ENCODE measurements at regions not wholly inside any gene's neighbourhood (a gene's known extent, or its start where the extent isn't known, plus 50 kb on each side); places are given as distances from the start of the nearest gene placed in this dataset.
A peak's percentile ranks its signal among the peaks of the same experiment; 100 is the strongest.

DNA sequence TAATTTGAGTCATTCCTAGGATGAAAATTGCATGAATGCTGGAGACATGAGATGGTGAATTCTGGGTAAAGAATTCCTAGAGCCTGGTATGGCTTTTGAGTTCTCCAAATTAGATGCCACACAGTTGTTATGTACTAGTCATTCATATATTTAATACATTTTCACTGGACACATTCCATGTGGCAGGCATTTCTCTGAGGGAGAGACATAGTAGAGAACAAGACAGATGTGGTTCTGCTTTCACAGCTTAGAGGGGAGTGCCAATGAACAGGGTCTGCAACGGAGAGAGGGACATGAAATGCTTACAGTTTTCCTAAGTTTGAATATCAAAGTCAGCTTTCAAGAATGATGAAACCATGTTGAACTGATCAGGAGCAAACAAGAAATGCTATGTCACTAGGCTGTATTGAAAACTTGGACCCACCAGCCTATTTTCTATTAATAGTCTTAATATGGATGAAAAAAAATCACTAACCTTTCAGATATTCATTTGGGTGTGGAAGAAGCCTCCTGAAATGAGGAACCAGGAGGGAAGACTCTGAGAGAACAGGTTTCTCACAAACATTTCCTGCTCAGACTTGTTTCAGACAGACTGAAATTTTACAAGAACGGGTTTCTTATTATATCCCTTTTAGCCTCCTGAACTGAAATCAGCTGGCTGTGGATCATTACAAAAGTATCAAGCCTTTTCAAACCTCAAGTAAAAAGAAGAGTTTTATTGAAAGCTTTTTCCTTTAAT is 276.0 kb upstream of the TET2 start:
- intact Hi-C loops (cut with DNase I), result no loop called here
- no peak for ATAC-seq
- no peak for DNase-seq

DNA sequence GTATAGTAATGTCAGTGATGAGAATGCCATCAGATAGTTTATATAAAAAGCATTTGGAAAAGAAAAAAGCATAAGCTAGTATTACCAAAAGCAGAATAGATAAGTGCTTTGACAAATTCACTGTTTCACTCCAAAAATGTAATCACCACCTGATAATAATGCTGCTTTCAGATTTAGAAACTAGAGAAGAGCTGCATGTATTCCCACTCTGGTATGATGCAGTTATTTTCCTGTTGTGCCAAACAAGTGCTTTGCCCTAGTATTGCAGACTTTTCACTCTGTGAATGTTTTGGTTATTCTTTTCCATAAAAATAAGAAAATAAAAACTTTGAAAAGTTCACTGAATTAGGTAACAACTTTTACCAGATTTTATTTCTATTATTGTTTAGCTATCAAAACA is 267.7 kb upstream of the TET2 start:
- intact Hi-C loops (cut with DNase I), result no loop called here
- ATAC-seq (no peak), DNase-seq (no peak)

DNA sequence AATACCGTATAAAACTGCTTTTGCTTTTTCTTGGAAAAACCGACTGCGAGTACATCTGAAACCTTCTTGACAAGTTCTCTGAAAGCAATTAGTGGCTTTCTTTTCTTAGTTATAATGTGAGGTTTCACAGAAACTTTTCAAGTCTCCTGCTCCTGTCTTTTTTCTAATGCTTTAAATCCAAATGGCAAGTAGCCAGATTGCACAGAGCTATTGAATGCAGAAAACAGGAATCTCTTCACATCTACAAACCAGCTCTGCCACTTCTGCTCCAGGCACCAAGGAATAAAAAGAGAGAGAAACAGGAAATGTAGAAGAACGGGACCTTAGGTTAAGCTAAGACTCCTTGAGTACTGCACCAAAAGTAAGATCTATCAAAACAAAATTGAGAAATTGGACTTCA is 267.3 kb upstream of the TET2 start:
- no peak for ATAC-seq
- intact Hi-C loops (cut with DNase I), result no loop called here

DNA sequence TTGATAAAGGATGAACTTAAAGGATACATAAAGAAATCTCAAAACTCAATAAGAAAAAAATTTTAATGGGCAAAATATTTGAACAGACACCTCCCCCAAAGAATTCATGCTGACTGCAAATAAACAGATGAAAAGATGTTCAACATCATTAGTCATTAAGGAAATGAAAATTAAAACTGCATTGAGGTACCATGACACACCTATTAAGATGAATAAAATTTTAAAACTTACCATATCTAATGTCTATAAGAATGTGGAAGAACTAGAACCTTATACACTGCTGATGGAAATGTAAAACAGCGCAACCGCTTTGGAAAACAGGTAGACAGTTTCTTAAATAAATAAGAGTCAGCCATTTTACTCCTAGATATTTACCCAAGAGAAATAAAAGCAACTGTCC is 266.8 kb upstream of the TET2 start:
- intact Hi-C loops (cut with DNase I), result no loop called here
- ATAC-seq, result no peak
- DNase-seq, result no peak

More for the DNA sequence above, 267.3 kb upstream of the TET2 start:
- no peak for DNase-seq

DNA sequence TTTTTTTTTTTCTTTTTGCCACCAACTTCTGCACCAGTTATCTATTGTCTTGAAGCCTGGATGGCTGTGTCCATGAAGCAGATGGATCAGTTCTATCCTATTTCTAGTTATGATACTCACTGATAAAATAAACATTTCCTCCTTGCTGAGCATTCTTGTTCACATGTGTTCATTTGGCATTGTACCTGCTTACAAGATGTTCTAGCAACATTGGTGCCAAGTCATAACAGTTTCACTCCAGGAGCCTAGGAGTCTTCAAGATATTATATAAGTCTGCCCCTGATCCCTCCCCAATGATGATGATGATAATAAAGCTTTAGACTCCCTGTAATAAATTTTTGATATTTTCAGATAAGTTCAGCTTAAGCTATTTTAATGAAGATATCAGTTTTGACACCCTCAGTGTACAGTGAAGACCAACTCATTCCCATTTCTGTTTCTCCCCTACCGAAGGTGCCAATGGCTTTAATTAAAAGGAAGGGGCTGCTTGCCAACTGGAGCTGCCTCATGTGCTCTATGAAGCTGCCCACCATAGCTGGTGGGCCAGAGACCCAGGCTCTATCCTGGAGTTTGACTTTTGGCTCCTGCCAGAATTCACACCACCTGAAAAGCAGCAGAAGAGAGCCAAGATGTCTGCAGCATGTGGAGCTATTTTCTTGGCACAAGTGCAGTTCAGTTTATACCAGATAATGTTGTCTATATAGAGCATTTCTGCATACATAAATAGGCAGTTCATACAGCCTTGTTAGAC is 265.4 kb upstream of the TET2 start:
- ATAC-seq, result no peak
- no peak for DNase-seq
- intact Hi-C loops (cut with DNase I), result no loop called here

DNA sequence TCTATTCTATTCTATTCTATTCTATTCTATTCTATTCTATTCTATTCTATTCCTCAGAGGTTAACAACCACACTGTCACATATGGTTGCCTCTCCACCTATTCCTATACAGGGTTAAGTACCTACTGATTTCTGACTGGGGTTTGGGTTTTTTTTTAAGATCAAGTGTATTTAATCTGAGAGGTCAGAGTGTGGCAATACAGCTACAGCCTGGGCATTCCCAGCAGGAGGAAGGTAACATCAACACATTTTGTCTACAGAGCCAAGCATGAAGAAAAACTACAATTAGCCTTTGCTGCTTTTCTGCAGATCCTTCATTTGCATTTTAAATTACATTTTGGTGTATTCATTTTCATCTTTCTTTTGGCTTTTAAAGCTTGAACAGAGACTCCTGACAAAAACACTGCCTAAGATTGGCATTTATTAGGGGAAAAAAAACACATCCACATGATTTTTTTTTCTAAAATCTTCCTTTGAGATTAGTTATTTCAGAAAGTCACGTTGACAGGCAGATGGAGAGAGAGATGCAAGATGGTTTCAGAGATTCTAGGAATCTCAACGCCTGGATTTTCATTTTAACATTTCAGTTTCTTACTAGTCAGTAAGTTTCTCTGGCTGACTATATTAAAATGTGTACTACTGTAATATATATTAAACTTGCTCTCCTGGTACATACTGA is 255.9 kb upstream of the TET2 start:
- DNase-seq, result no peak
- intact Hi-C loops (cut with DNase I), result no loop called here
- ATAC-seq, result no peak

DNA sequence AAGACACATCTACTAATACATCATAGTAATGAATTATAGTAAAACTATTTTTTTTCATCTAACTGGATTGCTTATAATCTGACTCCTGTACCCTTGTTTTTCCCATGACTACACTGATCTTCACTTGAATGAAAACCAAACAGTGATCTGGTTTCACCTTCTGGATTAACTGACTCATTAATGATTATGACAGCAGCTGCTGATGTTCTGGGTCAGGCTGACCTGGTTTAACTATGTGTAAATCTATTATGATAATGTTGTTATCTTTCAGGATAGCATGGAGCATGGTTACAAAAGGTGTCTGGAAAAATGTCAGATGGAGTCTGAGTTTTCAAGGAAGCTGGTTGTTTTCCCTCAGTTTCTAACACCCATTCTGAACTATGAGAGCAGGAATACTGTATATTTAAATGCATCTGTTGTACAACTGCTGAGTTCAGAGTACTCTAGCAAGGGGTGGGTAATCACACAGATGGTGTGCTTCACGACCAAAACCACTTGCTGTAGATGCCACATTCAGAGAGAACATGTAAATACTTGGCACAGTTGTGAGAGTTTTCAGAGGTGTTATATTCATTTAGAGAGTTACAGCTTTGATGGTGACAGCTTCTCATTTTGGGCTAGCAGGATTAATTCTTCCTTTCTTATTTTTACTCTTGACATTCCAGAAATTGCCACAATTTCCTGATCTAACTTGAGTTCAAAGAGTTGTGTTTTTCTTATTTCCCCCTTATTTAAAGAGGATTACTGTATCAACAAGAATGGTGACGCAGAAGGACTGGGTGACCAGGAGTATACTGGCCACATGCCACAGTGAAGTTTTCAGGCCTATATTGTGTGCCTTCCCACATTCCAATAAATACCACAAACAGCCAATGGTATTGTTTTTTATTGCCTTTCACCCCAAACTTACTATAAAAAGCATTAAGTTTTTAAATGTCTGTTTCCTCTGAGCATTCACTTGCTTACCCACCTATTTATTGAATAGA is 249.7 kb upstream of the TET2 start:
- intact Hi-C loops (cut with DNase I), result no loop called here
- ATAC-seq (no peak), DNase-seq (no peak)

DNA sequence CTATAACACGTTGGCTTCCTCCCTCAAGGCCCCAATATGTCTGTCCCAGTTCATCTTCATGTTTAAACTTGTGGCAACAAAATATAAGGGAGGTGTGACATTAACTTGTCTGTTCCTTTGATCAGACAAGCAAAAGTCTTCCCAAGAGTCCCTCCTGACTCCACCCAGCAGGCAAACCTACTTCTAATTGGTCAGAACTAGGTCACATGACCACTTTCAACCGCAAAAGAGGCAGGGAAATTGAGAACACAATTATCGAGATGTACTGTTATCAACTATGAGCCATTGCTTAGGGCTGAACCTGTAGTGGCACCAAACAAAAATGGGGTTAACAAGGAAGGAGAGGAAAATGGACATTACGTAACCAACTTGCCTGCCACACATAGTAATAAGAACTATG is 246.8 kb upstream of the TET2 start:
- intact Hi-C loops (cut with DNase I), result no loop called here
- no peak for ATAC-seq

DNA sequence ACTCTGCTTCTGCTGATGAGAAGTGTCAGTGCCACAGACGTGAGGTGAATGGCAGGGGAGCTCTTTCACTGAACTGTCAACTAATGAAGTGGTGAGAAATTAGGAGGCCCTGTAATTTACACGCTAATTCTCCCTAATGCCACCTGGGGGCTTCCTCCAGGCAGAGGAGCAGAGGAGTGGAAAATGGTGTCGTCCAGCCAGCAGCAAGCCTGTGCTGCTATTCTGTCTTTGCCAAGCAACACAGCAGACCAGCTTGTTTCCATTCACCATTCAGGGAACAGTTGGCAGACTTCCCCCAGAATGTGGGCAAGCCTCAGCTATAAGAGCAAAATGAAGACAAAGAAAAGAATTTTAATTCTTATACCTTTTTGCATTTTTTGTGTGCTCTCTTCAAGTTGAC is 245.2 kb upstream of the TET2 start:
- DNase-seq, result no peak
- intact Hi-C loops (cut with DNase I), result no loop called here
- ATAC-seq, result no peak

More for the DNA sequence above, 246.8 kb upstream of the TET2 start:
- DNase-seq, result no peak

DNA sequence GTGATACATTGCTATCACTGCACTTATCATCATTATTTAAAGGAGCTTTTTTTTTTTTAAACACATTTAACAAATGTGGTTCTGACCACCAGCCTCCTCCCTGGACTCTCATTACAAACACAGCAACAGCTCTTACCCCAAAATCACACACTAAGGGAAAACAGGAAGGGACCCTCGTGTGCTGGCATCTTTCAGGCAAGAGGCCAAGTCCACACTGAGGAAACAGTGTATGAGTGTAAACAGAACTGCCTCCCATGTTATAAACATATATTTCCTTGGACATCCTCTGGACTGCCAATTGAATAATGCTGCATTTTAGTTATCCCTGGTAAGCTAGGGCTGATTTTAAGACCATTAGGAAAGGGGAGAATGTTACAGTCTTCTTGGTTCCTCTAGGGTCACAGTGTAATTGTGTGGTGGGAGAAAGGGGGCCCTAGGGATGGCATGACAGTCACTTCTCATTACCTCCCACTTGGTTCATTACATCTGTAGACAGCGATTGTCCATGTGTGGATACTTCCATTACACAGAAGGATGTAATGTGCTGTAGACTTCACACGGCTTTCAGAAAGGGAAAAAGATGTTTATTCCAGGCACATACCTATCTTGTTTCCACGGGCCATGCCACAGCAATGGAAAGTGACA is 244.6 kb upstream of the TET2 start:
- DNase-seq (no peak), ATAC-seq (no peak)
- intact Hi-C loops (cut with DNase I), result no loop called here

DNA sequence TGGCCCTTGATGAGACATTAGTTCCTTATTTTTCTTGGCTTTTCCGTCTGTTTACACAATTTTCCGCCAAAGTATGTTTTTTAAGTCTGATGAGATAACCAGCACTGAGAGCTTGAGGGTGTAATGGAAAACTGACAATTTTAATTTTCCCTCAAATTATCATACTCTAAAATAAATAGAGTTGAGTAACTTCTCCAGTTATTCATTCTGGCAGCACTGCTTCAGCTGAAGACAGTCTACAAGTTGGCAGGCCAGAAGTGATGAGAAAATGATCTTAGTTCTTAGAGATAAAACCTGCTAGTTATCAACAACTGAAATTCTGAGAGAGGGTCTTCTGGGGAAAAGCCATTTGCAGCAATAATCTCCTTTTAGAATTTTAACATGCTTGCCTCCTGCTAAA is 241.6 kb upstream of the TET2 start:
- ATAC-seq, result peak in 1 of 2 donors; percentile 42
- intact Hi-C loops (cut with DNase I), result no loop called here

DNA sequence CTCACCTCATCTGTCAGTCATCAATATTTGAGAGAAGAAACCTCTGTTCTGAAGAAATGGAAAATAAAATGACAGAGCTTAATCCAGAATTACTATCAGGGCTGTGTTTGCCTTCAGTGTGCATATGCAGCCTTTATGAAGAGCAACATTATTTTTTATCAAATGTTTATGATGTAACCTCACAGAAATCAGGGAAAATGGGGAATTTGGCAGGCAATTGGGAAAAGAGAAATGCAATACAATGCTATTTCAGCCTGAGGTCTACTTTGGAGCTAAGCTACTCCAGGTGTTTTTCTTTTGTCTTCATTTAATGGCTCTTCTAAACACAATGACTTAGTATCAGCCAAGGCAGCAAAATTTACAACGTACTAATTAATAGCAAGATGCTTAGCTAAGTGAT is 241.1 kb upstream of the TET2 start:
- intact Hi-C loops (cut with DNase I), result no loop called here

More for the DNA sequence above, 241.6 kb upstream of the TET2 start:
- DNase-seq, result no peak

DNA sequence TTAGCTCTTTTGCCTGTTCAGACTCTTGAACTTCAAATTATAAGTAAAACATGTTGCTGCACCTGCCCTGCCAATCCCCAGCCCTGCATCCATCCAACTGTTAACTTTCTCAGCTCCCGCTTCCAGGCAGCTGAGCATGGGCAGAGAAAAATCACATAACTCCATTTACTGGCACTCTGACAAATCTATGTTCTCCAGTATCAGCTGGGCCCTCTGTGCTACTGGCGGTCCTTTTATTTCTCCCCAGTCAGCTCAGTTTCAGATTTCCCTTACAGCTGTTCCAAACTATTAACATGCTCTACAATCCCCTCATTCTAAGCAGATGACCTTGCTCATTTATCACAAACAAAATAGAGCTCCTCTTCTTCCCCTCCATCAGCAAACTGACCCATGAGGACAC is 240.4 kb upstream of the TET2 start:
- intact Hi-C loops (cut with DNase I), result no loop called here
- DNase-seq, result no peak
- peak; percentile 37 to 50 for ATAC-seq

More for the DNA sequence above, 241.1 kb upstream of the TET2 start:
- ATAC-seq (no peak), DNase-seq (no peak)

DNA sequence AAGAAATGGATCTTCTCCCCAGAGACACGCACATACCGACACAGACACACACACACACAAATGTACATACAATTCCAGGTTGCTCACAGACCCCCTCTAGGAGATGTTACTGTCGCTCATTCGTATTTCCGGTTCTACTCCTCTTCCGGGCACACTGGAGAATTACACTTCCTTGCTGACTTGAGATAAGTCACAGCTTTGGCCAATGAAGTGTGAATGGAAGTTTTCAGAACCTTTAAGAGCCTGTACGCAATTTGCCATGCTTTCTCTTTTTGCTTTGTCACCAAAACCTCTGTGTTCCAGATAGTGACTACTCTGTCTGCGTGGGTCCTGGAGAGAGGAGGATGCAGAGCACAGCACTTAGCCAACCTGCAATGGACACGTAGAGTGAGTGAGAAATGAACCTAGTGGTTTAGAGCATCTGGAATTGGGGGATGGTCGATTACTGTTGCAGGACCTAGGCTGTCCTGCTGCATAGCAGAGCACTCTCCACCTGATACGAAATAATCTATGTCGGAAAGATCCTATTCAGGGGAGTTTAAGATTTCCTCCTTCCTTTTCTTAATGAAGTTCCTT is 239.5 kb upstream of the TET2 start:
- intact Hi-C loops (cut with DNase I), result no loop called here
- ATAC-seq (no peak), DNase-seq (no peak)

DNA sequence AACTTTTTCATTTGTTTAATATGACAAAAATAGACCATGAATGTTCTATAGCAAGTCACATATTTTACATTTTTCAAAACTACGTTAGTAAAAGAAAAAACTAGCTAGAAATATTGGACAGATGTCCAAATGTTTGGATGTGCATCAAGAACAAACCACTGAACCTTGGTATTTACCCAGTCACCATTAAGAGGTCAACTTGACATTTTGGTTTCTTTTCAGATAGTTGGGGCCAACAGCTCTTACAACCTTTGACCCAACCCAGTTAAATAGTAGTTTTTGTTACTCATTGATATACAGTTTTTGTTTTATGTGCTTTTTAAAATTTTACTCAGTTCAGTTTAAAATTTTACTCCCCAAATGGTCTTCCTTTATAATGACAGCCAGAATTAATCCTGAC is 238.7 kb upstream of the TET2 start:
- intact Hi-C loops (cut with DNase I), result no loop called here
- ATAC-seq (no peak), DNase-seq (no peak)

DNA sequence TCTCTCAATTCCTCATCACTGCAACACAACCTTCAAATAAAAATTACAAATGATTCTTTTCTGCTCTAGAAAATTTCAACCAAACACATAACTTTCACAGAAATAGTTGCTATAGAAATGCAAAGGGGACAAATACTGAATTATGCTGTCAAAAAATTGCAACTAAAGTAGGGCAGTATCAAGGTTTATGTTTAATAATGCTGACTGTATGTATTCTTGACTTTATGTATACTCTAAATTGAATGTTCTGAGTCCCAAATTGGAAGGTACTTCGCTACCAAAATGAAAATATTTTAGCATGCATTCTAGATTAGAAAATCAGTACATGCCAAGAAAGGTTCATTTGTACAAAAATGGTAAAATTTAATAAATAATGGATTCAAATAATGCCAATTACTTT is 237.3 kb upstream of the TET2 start:
- ATAC-seq (no peak), DNase-seq (no peak)
- intact Hi-C loops (cut with DNase I), result no loop called here

DNA sequence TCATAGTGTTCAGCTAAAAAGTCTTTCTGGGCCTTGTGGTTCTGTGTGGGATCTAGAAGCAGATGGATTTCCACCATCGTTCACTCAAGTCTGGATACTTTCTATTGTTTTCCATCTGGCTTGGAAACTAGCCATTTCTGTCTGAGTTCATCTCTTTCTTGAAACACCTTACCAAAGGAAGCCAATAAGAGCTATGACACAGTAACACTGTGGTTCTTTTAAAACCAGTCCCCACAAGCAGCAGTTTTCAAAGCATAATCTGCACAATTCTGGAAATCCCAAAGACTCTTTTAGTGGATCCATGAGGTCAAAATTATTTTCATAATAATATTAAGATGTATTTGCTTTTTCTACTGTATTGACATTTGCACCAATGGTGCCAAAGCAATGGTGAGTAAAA is 234.2 kb upstream of the TET2 start:
- intact Hi-C loops (cut with DNase I), result no loop called here
- no peak for ATAC-seq
- DNase-seq, result no peak

DNA sequence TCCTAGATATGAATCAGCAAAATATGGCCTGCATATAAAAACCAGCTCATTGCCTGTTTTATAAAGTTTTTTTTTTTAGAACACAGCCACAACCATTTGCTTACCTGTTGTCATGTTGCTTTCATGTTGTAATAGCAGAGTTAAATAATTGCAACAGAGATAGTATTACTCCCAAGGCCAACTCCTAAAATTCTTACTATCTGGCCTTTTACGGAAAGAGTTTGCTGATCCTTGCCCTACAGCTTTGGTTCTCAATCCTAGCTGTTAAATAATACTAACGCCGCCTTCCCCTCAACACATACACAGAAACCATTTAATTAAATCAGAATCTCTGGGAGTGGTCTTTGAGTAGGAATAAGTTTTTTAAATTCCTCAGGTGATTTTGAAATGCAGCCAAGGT is 231.3 kb upstream of the TET2 start:
- ATAC-seq (no peak), DNase-seq (no peak)
- intact Hi-C loops (cut with DNase I), result no loop called here
